ENCODE measurements at regions not wholly inside any gene's neighbourhood (a gene's known extent, or its start where the extent isn't known, plus 50 kb on each side); places are given as distances from the start of the nearest gene placed in this dataset.

DNA sequence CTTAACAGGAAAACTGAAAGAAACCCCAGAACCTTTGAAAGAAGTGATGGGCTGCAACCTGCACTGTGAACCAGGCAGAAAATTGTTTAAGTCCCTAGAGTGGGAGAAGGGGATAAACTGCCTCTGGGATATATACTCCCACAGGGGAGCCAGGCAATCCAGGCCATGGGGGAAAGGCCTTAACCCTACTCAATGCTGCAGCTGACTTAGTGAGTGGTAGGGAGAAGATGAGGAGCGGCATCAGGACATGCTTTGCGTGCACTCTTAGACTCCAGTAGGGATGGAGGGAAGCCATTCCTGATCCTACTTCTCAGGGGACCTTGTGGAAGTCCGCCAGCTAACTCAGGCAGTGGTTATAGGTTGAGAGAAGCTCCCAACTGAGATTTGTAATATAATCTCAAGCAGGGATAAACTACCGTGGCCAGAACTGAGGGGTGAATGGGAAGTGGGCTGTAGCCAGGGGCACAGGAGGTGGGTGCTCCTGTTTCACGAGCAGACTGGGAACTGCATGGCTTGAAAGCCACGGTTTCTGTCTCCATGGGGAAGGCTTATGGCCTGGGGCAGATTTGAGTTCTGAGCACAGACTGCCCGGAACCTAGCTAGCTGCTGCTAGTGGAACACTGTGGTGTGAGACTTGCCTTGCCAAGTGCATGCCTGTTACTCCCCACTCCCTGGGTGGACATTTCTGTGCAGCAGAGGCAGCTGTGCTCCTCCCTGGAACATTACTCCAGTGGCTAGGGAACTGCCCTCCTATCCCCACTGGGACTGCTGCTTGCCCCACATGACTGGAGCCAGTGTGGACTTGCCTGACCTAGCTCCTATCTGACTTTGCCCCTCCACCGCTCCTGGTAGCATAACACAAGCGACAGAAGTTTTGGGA is 119.2 kb upstream of the SCAF11 start:
- TF ChIP-seq, protein P1, sequence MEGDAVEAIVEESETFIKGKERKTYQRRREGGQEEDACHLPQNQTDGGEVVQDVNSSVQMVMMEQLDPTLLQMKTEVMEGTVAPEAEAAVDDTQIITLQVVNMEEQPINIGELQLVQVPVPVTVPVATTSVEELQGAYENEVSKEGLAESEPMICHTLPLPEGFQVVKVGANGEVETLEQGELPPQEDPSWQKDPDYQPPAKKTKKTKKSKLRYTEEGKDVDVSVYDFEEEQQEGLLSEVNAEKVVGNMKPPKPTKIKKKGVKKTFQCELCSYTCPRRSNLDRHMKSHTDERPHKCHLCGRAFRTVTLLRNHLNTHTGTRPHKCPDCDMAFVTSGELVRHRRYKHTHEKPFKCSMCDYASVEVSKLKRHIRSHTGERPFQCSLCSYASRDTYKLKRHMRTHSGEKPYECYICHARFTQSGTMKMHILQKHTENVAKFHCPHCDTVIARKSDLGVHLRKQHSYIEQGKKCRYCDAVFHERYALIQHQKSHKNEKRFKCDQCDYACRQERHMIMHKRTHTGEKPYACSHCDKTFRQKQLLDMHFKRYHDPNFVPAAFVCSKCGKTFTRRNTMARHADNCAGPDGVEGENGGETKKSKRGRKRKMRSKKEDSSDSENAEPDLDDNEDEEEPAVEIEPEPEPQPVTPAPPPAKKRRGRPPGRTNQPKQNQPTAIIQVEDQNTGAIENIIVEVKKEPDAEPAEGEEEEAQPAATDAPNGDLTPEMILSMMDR (IDR thresholded peaks at IDR 0.05; ENCODE audit: extremely low read depth in 1 of 2, insufficient read depth in 1 of 2, low read depth in 1 of 2, low read length in 2 of 2) = no peak
- no peak for TF ChIP-seq POLR2A (IDR thresholded peaks at IDR 0.05; ENCODE audit: low read depth, low read length)
- TF ChIP-seq POLR2AphosphoS5 (IDR thresholded peaks at IDR 0.05; ENCODE audit: insufficient read depth, low read depth, low read length) = no peak
- no peak for TF ChIP-seq GATA2 (IDR thresholded peaks at IDR 0.05; ENCODE audit: insufficient read depth, insufficient read length, low read depth, low read length)

All from endothelial cell of umbilical vein (primary cell).